GM18868 (cell line): ENCODE measurements at regions not wholly inside any gene's neighbourhood (a gene's known extent, or its start where the extent isn't known, plus 50 kb on each side); places are given as distances from the start of the nearest gene placed in this dataset.

Source experiments
- ATAC-seq: cut with Tn5 transposase; IDR thresholded peaks from one replicate; pipeline ENCODE4 v1.9.1; 2021; ENCODE audit warnings: mild to moderate bottlenecking, moderate library complexity; ENCODE audit not compliant: unreplicated experiment

DNA sequence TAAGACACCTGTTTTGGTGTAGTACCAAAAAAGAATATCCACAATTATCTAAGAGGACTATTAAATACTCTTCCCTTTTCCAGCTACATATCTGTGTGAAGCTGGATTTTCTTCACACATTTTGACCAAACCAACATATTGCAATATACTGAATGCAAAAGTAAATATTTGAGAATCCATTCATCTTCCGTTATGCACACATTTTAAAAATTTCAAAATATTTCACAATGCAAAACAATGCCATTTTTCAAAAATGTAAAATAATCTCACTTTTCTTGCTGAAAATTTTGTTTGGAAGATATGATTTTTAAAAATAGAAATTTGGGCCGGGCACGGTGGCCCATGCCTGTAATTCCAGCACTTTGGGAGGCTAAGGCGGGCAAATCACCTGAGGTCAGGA lies 133.9 kb upstream of the FUT8 start:
- ATAC-seq: no peak

DNA sequence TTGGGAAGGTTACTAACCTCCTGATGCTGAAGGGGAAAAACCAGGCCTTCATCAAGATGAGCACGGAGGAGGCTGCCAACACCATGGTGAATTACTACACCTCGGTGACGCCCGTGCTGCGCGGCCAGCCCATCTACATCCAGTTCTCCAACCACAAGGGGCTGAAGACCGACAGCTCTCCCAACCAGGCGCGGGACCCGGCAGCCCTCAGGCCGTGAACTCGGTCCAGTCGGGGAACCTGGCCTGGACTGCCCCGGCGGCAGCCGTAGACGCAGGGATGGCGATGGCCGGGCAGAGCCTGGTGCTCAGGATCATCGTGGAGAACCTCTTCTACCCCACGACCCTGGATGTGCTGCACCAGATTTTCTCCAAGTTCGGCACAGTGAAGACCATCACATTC lies 133.0 kb upstream of the FUT8 start:
- no peak for ATAC-seq

DNA sequence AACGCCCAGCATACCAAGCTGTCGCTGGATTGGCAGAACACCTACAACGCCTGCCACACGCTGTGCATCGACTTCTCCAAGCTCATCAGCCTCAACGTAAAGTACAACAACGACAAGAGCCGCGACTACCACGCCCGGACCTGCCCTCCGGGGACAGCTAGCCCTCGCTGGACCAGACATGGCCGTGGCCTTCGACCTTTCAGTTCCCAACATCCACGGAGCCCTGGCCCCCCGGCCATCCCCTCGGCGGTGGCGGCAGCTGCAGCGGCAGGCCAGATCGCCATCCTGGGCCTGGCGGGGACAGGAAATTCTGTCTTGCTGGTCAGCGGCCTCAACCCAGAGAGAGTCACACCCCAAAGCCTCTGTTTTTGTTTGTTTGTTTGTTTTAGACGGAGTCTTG lies 132.6 kb upstream of the FUT8 start:
- no peak for ATAC-seq

- ATAC-seq: no peak
Observed at GRCh38 chr14:65280653-65281052, 131.9 kb upstream of the FUT8 start.

GRCh38 chr14:65281991-65282895 lies 130.3 kb upstream of the FUT8 start:
- no peak for ATAC-seq

GRCh38 chr14:65282896-65283253 lies 129.7 kb upstream of the FUT8 start:
- ATAC-seq: no peak

DNA sequence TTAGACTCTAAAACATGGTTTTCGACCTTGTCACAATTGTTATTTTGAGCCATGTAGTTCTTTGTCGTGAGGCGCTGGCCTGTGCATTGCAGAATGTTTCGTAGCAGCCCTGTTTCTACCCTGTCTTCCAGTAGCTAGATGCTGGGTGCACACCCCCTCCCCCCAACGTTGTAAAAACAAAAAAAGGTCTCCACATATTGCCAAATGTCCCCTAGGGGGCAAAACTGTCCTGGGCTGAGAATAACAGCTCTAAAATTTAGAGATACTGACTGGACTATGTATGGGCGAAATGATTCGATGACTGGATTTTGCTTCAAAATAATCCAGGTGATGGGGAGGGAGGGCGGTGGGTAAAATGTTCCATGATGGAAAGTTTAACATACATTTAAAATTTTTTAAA lies 126.1 kb upstream of the FUT8 start:
- peak; percentile 24 for ATAC-seq

DNA sequence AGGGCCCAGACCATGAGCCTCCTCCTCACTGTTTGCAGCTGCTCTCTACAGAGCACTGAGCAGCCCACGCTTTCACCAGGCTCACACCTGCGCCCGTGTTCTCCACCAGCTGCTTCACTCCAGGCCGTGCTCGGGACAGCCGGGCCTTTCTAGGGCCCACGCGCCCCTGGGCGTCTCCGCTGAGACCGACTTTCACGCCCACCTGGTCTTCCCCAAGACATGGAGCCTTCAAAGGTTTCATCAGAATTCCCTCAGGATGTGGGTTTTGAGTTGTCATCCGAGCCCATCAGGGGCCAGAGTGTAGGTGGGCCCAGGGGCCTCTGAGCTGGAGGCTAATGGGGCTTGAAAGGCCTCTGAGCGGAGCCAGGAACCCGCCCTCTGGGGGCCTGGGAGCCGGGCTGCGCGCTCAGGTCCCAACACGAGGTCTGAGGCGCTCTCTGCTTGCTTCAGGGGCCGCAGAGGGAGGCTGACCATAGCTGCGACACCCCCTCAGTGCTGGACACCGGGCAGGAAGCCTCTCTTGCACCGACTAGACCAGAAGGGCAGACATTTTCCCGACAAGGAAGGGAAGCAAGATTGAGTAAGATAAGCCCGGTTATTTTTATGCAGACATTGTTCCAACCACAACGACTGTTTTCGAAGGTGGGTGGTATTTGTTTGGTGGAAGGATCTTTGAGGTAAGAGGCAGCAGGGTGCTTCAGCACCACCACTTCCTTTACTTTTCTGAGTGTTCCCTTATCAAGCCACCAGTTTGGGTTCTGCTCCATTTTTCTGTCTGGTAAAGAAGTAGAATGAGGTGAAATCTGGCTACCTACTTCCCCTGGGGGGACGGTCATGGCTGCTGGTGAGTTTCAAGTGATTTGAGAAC lies 125.0 kb upstream of the FUT8 start:
- peak; percentile 58 for ATAC-seq

DNA sequence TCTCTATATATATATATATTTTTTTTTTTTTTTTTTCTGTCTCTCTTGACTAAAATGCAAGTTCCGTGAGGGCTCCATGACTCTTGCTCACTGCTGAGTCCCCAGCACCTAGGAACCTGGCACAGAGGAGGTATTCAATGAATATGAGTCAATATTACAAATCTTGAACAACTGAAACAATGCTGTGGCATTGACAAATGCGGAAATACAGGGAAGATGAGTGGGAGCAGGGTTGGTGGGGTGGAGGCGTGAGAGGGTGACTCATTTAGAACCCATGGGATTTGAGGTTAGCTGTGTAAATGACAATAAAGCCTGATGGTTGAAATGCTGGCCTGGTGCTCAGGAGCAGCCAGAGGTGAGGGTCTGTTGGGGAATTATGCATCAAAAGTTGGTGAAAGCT lies 121.7 kb upstream of the FUT8 start:
- no peak for ATAC-seq

GRCh38 chr14:65291531-65291930 lies 121.0 kb upstream of the FUT8 start:
- ATAC-seq: no peak

- no peak for ATAC-seq
Observed at GRCh38 chr14:65294816-65295215, 117.7 kb upstream of the FUT8 start.

GRCh38 chr14:65296402-65296801 lies 116.1 kb upstream of the FUT8 start:
- ATAC-seq: no peak

GRCh38 chr14:65296876-65297275 lies 115.7 kb upstream of the FUT8 start:
- no peak for ATAC-seq

- ATAC-seq: no peak
Observed at GRCh38 chr14:65297744-65298143, 114.8 kb upstream of the FUT8 start.

DNA sequence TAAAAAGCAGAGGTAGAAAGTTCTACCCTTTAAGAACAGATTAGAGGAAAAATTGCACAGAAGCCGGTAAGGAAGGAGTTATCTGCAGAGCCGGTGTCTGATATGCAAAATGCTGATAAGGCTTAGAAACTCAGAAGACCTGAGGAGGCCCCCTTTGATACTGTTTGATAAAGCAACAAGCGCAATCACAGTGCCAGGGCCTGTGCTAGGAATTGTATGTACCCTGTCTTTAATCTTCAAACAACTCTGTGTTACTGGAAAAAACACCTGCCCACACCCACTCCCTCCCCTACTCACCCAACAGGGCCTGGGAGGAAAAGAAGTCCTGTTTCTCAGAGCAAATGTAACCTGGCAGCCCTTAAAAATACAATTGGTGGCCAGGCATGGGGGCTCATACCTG lies 112.7 kb upstream of the FUT8 start:
- ATAC-seq: no peak

DNA sequence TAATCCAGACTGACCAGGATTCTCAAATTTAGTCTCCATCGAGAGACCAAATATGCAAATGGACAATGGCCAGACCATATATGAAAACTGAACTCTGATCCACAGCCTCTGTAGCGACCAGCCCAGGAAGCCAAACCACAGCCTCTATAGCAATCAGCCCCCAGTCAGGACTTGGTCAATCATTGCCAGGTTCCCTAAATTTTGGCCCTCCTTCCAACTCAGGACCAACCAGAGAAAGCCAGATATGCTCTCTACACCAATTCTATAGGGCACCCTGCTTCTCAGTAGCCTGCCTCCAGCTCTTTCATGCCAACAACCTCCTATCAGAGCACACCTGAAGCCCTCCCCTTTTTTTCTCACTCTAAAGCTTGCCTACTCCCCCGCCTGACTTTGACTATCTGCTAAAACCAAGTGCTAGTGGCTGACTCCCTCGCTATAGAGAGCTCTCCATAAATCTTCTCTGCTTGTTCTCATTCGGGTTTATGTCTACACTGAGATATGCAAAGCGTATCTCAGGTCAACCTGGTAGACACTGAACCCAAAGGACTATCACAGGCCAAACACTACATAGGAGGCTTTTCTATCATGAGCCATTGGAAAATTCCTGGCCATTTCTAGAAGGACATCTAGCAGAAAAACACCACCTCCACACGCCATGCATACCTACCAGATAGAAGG lies 110.5 kb upstream of the FUT8 start:
- ATAC-seq: peak; percentile 54

DNA sequence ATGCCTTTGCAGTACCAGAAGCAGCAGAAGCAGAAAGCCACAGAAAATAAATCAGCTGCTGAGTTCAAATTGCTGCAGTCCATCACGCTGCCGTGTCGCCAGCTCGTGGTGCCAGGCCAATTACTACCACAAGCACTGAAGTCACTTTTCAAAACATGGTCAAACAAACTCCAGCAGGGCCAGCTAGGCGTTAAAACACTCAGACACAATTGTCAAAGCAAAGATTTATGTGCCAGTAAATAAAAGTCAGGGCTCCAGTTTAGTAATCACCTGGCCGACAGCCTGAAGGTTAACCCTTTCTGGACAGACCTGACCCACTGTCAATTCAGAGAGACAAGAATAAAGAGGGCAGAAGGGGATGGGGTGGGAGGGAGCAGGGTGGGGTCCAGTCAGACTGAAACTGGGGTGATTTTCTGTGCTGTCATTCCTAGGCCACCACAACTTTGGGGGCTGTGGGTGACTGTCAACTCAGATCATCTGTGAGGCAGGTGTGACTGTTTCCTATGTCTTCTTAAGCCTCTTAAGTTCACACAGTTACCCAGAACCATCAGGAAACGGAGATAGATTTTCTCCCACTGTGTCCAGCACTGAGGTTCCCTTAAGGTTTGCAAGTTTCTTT lies 109.8 kb upstream of the FUT8 start:
- ATAC-seq: peak; percentile 69

DNA sequence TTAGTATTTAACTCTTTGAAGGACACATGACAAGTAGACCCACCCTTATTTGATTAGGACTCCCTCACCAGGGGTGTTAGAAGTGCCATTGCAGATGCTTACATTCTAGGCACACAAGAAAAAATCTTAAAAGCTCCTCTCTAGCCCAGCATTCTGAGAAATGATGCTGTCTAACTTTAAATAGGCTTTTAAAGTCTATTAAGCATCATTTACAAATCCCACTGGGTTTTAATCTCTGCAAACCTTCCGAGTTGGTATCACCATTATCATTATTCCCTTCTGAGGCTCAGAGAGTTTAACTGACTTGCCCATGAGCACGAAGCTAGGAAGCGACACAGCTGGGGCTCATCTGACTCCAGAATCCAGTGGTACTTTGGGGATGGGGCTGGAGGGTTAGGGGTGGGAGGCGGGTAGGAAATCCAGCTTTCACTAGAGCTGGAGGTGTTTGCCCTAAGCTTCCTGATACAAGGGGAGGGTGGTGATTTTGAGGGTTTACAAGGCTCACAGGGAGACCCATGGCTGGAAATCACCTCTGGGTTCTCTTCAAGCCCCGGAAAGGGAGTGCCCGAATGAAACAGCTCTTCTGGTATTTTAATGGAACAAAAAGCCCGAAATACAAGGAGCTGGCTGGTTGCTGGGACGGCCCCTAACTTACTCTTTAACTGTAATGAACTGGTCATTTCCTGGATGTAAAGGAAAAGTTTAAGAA lies 109.2 kb upstream of the FUT8 start:
- ATAC-seq: no peak

- no peak for ATAC-seq
Observed at GRCh38 chr14:65303899-65304222, 108.7 kb upstream of the FUT8 start.

DNA sequence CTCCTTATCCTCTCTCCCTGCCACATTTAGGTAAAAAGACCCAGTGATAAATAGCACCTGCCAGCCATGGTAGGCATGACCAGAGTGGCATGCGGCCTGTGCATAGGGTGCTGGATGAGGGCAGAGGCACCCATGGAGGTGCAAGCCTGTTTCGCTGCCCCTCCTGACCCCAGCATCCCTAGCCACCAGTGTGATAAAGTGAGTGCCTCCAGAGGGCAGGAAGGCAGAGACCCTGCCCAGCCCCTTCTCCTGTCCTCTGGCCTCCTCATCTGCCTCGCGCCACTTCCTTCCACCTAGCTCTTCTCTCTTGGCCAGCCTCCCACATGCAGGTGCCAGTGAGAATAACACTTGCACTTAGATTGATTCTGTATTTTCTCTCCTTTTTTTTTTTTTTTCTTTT lies 108.3 kb upstream of the FUT8 start:
- no peak for ATAC-seq

GRCh38 chr14:65304963-65305362 lies 107.6 kb upstream of the FUT8 start:
- ATAC-seq: no peak
